Neural progenitor cell (in vitro differentiated cells): ENCODE measurements at regions not wholly inside any gene's neighbourhood (a gene's known extent, or its start where the extent isn't known, plus 50 kb on each side); places are given as distances from the start of the nearest gene placed in this dataset.
A peak's percentile ranks its signal among the peaks of the same experiment; 100 is the strongest.

Source experiments
- DNase-seq: peaks from one replicate; pipeline ENCODE4 v3.0.0-alpha.2; 2016; ENCODE audit warnings: low spot score
- H2AFZ ChIP-seq: fragments of 200-600 bp; sonication (generic); replicated peaks from 2 replicates; pipeline ENCODE4 v1.6.1; 2016; ENCODE audit warnings: antibody characterized with exemption
- H3F3A ChIP-seq: fragments of 200-600 bp; sonication (generic); 2 replicates; pipeline ENCODE4 v1.6.1; 2016; ENCODE audit warnings: antibody characterized with exemption, low read depth
- H3K27ac ChIP-seq: fragments of 200-600 bp; sonication (generic); 2 replicates; pipeline ENCODE4 v1.5.1; 2016; ENCODE audit warnings: mild to moderate bottlenecking
- H3K27me3 ChIP-seq: fragments of 200-600 bp; sonication (generic); 2 replicates; pipeline ENCODE4 v1.6.1; 2016; ENCODE audit warnings: mild to moderate bottlenecking, moderate library complexity
- H3K36me3 ChIP-seq: fragments of 200-600 bp; sonication (generic); 2 replicates; pipeline ENCODE4 v1.5.1; 2016
- H3K4me1 ChIP-seq: fragments of 200-600 bp; sonication (generic); 2 replicates; pipeline ENCODE4 v1.6.1; 2016; ENCODE audit warnings: mixed run types
- H3K4me2 ChIP-seq: fragments of 200-600 bp; sonication (generic); 2 replicates; pipeline ENCODE4 v1.6.1; 2016
- H3K4me3 ChIP-seq: fragments of 200-600 bp; sonication (generic); 2 replicates; pipeline ENCODE4 v1.5.1; 2016
- H3K79me2 ChIP-seq: fragments of 200-600 bp; sonication (generic); 2 replicates; pipeline ENCODE4 v1.6.1; 2016; ENCODE audit warnings: low read depth
- H3K9ac ChIP-seq: fragments of 200-600 bp; sonication (generic); 2 replicates; pipeline ENCODE4 v1.6.1; 2016
- H3K9me3 ChIP-seq: fragments of 200-600 bp; sonication (generic); 2 replicates; pipeline ENCODE4 v1.5.1; 2016; ENCODE audit warnings: low read depth
- H4K20me1 ChIP-seq: fragments of 200-600 bp; sonication (generic); 2 replicates; pipeline ENCODE4 v1.6.1; 2016; ENCODE audit warnings: low read depth
- H3K27ac Mint-ChIP-seq: 3 replicates; pipeline ENCODE4 v1.8.0; 2021; ENCODE audit warnings: mixed read lengths
- H3K27me3 Mint-ChIP-seq: 2 replicates; pipeline ENCODE4 v1.8.0; 2022; ENCODE audit warnings: low read depth, mild to moderate bottlenecking, inconsistent platforms, moderate library complexity, mixed read lengths; ENCODE audit not compliant: insufficient read depth
- H3K36me3 Mint-ChIP-seq: 3 replicates; pipeline ENCODE4 v1.8.0; 2021; ENCODE audit warnings: mixed read lengths
- H3K4me1 Mint-ChIP-seq: 3 replicates; pipeline ENCODE4 v1.8.0; 2021; ENCODE audit warnings: mixed read lengths
- H3K4me3 Mint-ChIP-seq: 3 replicates; pipeline ENCODE4 v1.8.0; 2021; ENCODE audit warnings: mild to moderate bottlenecking, moderate library complexity, mixed read lengths
- H3K9me3 Mint-ChIP-seq: 3 replicates; pipeline ENCODE4 v1.8.0; 2020; ENCODE audit warnings: mixed read lengths
- CTCF ChIP-seq: fragments of 200-600 bp; sonication (generic); IDR thresholded peaks from 2 replicates; pipeline ENCODE4 v1.5.1; 2017; ENCODE audit warnings: antibody characterized with exemption, mild to moderate bottlenecking
- EZH2 ChIP-seq: fragments of 200-600 bp; sonication (generic); IDR thresholded peaks from 2 replicates; pipeline ENCODE4 v1.6.1; 2017; ENCODE audit warnings: antibody characterized with exemption, mild to moderate bottlenecking, moderate library complexity
- EZH2phosphoT487 ChIP-seq: fragments of 200-600 bp; sonication (generic); IDR thresholded peaks from 2 replicates; pipeline ENCODE4 v1.6.1; 2017; ENCODE audit warnings: antibody characterized with exemption

- peaks cover 17% of the 10 kb centered on the region for H3K4me1 ChIP-seq
- no peak for DNase-seq
- no peaks in the 10 kb centered on the region for H3F3A ChIP-seq
- Mint-ChIP-seq H3K4me3 (no peak overlapping the region), H3K27me3 (peaks cover 2% of the 10 kb centered on the region), H3K36me3 (no peaks in the 10 kb centered on the region), H3K9me3 (no peaks in the 10 kb centered on the region), H3K4me1 (peaks cover 17% of the 10 kb centered on the region), H3K27ac (no peak overlapping the region)
- H3K36me3 ChIP-seq = no peaks in the 10 kb centered on the region
- no peak for TF ChIP-seq EZH2
- no peak for TF ChIP-seq EZH2phosphoT487
- TF ChIP-seq CTCF = no peak
- H3K4me3 ChIP-seq = no peak overlapping the region
- H4K20me1 ChIP-seq = no peaks in the 10 kb centered on the region
- H3K9ac ChIP-seq = no peak overlapping the region
- H3K79me2 ChIP-seq = no peaks in the 10 kb centered on the region
- H3K4me2 ChIP-seq = peak overlapping the region; percentile 8
- no peak overlapping the region for H2AFZ ChIP-seq
- no peaks in the 10 kb centered on the region for H3K9me3 ChIP-seq
- no peak overlapping the region for H3K27ac ChIP-seq
- no peaks in the 10 kb centered on the region for H3K27me3 ChIP-seq
Measured at GRCh38 chr1:100622966-100623762, 85.2 kb downstream of the GPR88 start.

- Histone ChIP-seq H3K4me3 (no peak overlapping the region), H2AFZ (no peak overlapping the region), H3K9ac (no peak overlapping the region), H3K27ac (no peak overlapping the region), H3K4me1 (peaks cover 17% of the 10 kb centered on the region), H4K20me1 (no peaks in the 10 kb centered on the region), H3F3A (no peaks in the 10 kb centered on the region), H3K9me3 (no peaks in the 10 kb centered on the region), H3K36me3 (no peaks in the 10 kb centered on the region), H3K79me2 (no peaks in the 10 kb centered on the region), H3K27me3 (no peaks in the 10 kb centered on the region), H3K4me2 (no peak overlapping the region)
- no peak for DNase-seq
- Mint-ChIP-seq H3K4me3 (no peak overlapping the region), H3K9me3 (no peaks in the 10 kb centered on the region), H3K27me3 (peaks cover 2% of the 10 kb centered on the region), H3K36me3 (no peaks in the 10 kb centered on the region), H3K27ac (no peak overlapping the region), H3K4me1 (peaks cover 17% of the 10 kb centered on the region)
- TF ChIP-seq EZH2 (no peak), CTCF (no peak), EZH2phosphoT487 (no peak)
Measured at GRCh38 chr1:100624886-100625610, 87.1 kb downstream of the GPR88 start.

GRCh38 chr1:100626397-100626796, 88.5 kb downstream of the GPR88 start:
- Histone ChIP-seq H3K4me1 (peaks cover 17% of the 10 kb centered on the region), H3K4me3 (no peak overlapping the region), H3F3A (no peaks in the 10 kb centered on the region), H3K9ac (no peak overlapping the region), H4K20me1 (no peaks in the 10 kb centered on the region), H3K9me3 (no peaks in the 10 kb centered on the region), H3K79me2 (no peaks in the 10 kb centered on the region), H2AFZ (no peak overlapping the region), H3K27me3 (no peaks in the 10 kb centered on the region), H3K36me3 (no peaks in the 10 kb centered on the region), H3K4me2 (no peak overlapping the region), H3K27ac (no peak overlapping the region)
- Mint-ChIP-seq H3K27ac (no peak overlapping the region), H3K4me3 (no peak overlapping the region), H3K4me1 (peaks cover 16% of the 10 kb centered on the region), H3K9me3 (no peaks in the 10 kb centered on the region), H3K27me3 (no peaks in the 10 kb centered on the region), H3K36me3 (no peaks in the 10 kb centered on the region)
- DNase-seq = no peak
- no peak for TF ChIP-seq CTCF
